GM12878 (cell line): ENCODE measurements at regions not wholly inside any gene's neighbourhood (a gene's known extent, or its start where the extent isn't known, plus 50 kb on each side); places are given as distances from the start of the nearest gene placed in this dataset.

ENCODE experiments used
- ATAC-seq: fragments of 200-7000 bp; cut with Tn5 transposase; 3 replicates; pipeline ENCODE4 v1.9.1; 2020; ENCODE audit warnings: mild to moderate bottlenecking, moderate library complexity
- BruUV-seq: library from RNA; stranded (reverse); fragments of 400-500 nt; replicated peaks from 2 replicates; lab custom pipeline; 2021; lab: Mats Ljungman, UMichigan
- CTCF ChIA-PET: fragments of 300-600 bp; sonication (Branson Sonifier 250); formaldehyde crosslinking; extraction: SDS; loops from one replicate; lab custom pipeline; 2021; ENCODE audit warnings: inconsistent platforms; lab: Yijun Ruan, JAX
- POLR2A ChIA-PET: fragments of 350-600 bp; formaldehyde crosslinking; extraction: SDS; loops from one replicate; lab custom pipeline; 2021; ENCODE audit warnings: inconsistent platforms; lab: Charles Lee
- RAD21 ChIA-PET: fragments of 300-600 bp; sonication (Branson Sonifier 250); formaldehyde crosslinking; loops from one replicate; lab custom pipeline; 2023; ENCODE audit warnings: antibody characterized with exemption; ENCODE audit not compliant: unreplicated experiment; lab: Charles Lee
- SMC1A ChIA-PET: fragments of 300-600 bp; sonication (Branson Sonifier 250); formaldehyde crosslinking; loops from one replicate; lab custom pipeline; 2023; ENCODE audit not compliant: unreplicated experiment, uncharacterized antibody; lab: Charles Lee
- DNase-seq: peaks from one replicate; pipeline ENCODE4 v3.0.0-alpha.2; 2011; ENCODE audit warnings: low read depth, low spot score
- FAIRE-seq: peaks from 3 replicates; lab custom pipeline; 2011; peaks lifted over from hg19 to GRCh38; lab: Jason Lieb, UNC
- H2AFZ ChIP-seq: 2 replicates; pipeline ENCODE4 v1.6.0; 2011; ENCODE audit warnings: low read depth, low read length, control low read depth; ENCODE audit not compliant: control insufficient read depth
- H3K27ac ChIP-seq: 2 replicates; pipeline ENCODE4 v1.5.1; 2011; ENCODE audit warnings: control low read depth; ENCODE audit not compliant: control insufficient read depth, insufficient read depth
- H3K27me3 ChIP-seq, 2 experiments: replicated peaks in 1 of 2; 2 replicates each; pipeline versions ENCODE4 v1.6.0 to v1.6.1; 2011; ENCODE audit warnings: low read length in 1 of 2; ENCODE audit not compliant: control insufficient read depth in 2 of 2, insufficient read depth in 2 of 2
- H3K36me3 ChIP-seq, 2 experiments: 2 replicates each; pipeline ENCODE4 v1.5.1; 2011; ENCODE audit warnings: low read length in 1 of 2; ENCODE audit not compliant: control insufficient read depth in 2 of 2, insufficient read depth in 2 of 2
- H3K4me1 ChIP-seq: 2 replicates; pipeline ENCODE4 v1.6.1; 2011; ENCODE audit warnings: mild to moderate bottlenecking, low read length, moderate library complexity, mixed read lengths; ENCODE audit not compliant: control insufficient read depth, insufficient read depth
- H3K4me2 ChIP-seq: 2 replicates; pipeline ENCODE4 v1.6.0; 2011; ENCODE audit warnings: control low read depth; ENCODE audit not compliant: control insufficient read depth, insufficient read depth
- H3K4me3 ChIP-seq: fragments of 200-600 bp; sonication (generic); 2 replicates; pipeline ENCODE4 v1.5.1; 2016
- H3K79me2 ChIP-seq: 2 replicates; pipeline ENCODE4 v1.6.0; 2011; ENCODE audit warnings: low read length; ENCODE audit not compliant: control insufficient read depth, insufficient read depth
- H3K9ac ChIP-seq: 2 replicates; pipeline ENCODE4 v1.8.0; 2011; ENCODE audit warnings: low read length, control low read depth, mixed read lengths; ENCODE audit not compliant: control insufficient read depth, insufficient read depth
- H3K9me3 ChIP-seq: replicated peaks from 3 replicates; pipeline ENCODE4 v1.5.1; 2011; ENCODE audit warnings: mild to moderate bottlenecking, low read length; ENCODE audit not compliant: control insufficient read depth, insufficient read depth
- H4K20me1 ChIP-seq: 2 replicates; pipeline ENCODE4 v1.6.0; 2011; ENCODE audit not compliant: control insufficient read depth, insufficient read depth
- EED ChIP-seq: sonication (generic); IDR thresholded peaks from 2 replicates; pipeline ENCODE4 v1.6.1; 2016; ENCODE audit warnings: antibody characterized with exemption, low read depth
- EGR1 ChIP-seq, 2 experiments: IDR thresholded peaks; 1 replicate in 1 of 2; 2 replicates in 1 of 2; pipeline ENCODE4 v1.6.1; 2011 to 2012; ENCODE audit warnings: low read depth in 2 of 2, low read length in 2 of 2, borderline replicate concordance in 1 of 2, mild to moderate bottlenecking in 1 of 2, moderate library complexity in 1 of 2
- ESRRA ChIP-seq: IDR thresholded peaks from 2 replicates; pipeline ENCODE4 v1.6.1; 2012; ENCODE audit warnings: mild to moderate bottlenecking, low read length, improper control_type of control experiment
- IKZF2 ChIP-seq, 2 experiments: fragments of 450-650 bp; IDR thresholded peaks; 2 replicates each; pipeline ENCODE4 v1.6.1; 2017; ENCODE audit warnings: mild to moderate bottlenecking in 2 of 2, moderate library complexity in 2 of 2
- PAX8 ChIP-seq: fragments of 450-650 bp; IDR thresholded peaks from 2 replicates; pipeline ENCODE4 v1.6.1; 2017; ENCODE audit warnings: mild to moderate bottlenecking, moderate library complexity
- WGBS: methylation state at CpG from one replicate; pipeline ENCODE4 v1.1.6; 2016; ENCODE audit warnings: low lambda C conversion rate; ENCODE audit not compliant: insufficient replicate concordance, insufficient coverage; ENCODE audit errors: missing lambda C conversion rate; 5-methylcytosine and 5-hydroxymethylcytosine counted together
- in situ Hi-C: fragments of 300-500 bp; cut with MboI; formaldehyde crosslinking; loops from 9 replicates; pipeline ENCODE4 v1.14.3; 2018; ENCODE audit warnings: mixed read lengths
- intact Hi-C: fragments of 100-400 bp; cut with micrococcal nuclease; formaldehyde crosslinking; loops from one replicate; pipeline ENCODE4 v1.14.2; 2022; ENCODE audit not compliant: unreplicated experiment
- TF ChIP-seq, protein P1 (sequence below): IDR thresholded peaks from 2 replicates; pipeline ENCODE4 v1.6.1; 2012; ENCODE audit warnings: mild to moderate bottlenecking, low read depth, low read length
- TF ChIP-seq, protein P2 (sequence below): fragments of 150-350 bp; IDR thresholded peaks from 2 replicates; pipeline ENCODE4 v1.6.1; 2014; ENCODE audit warnings: mild to moderate bottlenecking, low read depth, low read length
- TF ChIP-seq, protein P3 (sequence below): fragments of 450-650 bp; IDR thresholded peaks from 2 replicates; pipeline ENCODE4 v1.6.1; 2017; ENCODE audit warnings: mild to moderate bottlenecking, moderate library complexity
- TF ChIP-seq, protein P4 (sequence below): fragments of 450-650 bp; IDR thresholded peaks from 2 replicates; pipeline ENCODE4 v1.6.1; 2016; ENCODE audit warnings: mild to moderate bottlenecking
- TF ChIP-seq, protein P5 (sequence below): fragments of 450-650 bp; formaldehyde crosslinking; IDR thresholded peaks from 2 replicates; pipeline ENCODE4 v1.4.0; 2022; ENCODE audit warnings: mild to moderate bottlenecking, moderate library complexity

DNA sequence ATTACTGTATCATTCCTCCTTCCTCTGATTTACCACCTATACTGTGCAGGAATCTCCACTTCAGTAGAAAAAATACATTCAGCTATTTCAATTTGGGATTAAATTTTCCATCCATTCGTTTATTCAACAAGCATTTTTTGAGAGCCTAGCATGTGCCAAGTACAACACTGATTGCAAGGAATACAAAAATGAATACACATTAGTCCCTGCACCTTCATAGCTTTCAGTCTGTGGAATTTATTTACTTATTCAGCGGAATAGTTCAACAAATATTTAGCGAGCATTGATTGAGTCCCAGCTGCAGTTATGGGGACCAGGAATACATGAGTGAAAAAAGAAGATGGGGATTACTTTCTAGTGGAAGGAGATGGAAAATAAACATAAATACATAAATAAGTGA lies 606.8 kb upstream of the TBL1XR1 start:
- RAD21 ChIA-PET, result no interaction called here
- DNase-seq (no peak), ATAC-seq (no peak), FAIRE-seq (no peak)
- POLR2A ChIA-PET, result no interaction called here
- no peak for TF ChIP-seq EED
- no peak for TF ChIP-seq IKZF2 (IDR thresholded peaks at IDR 0.05)
- TF ChIP-seq, protein P1, sequence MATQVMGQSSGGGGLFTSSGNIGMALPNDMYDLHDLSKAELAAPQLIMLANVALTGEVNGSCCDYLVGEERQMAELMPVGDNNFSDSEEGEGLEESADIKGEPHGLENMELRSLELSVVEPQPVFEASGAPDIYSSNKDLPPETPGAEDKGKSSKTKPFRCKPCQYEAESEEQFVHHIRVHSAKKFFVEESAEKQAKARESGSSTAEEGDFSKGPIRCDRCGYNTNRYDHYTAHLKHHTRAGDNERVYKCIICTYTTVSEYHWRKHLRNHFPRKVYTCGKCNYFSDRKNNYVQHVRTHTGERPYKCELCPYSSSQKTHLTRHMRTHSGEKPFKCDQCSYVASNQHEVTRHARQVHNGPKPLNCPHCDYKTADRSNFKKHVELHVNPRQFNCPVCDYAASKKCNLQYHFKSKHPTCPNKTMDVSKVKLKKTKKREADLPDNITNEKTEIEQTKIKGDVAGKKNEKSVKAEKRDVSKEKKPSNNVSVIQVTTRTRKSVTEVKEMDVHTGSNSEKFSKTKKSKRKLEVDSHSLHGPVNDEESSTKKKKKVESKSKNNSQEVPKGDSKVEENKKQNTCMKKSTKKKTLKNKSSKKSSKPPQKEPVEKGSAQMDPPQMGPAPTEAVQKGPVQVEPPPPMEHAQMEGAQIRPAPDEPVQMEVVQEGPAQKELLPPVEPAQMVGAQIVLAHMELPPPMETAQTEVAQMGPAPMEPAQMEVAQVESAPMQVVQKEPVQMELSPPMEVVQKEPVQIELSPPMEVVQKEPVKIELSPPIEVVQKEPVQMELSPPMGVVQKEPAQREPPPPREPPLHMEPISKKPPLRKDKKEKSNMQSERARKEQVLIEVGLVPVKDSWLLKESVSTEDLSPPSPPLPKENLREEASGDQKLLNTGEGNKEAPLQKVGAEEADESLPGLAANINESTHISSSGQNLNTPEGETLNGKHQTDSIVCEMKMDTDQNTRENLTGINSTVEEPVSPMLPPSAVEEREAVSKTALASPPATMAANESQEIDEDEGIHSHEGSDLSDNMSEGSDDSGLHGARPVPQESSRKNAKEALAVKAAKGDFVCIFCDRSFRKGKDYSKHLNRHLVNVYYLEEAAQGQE, result no peak
- TF ChIP-seq, protein P2, sequence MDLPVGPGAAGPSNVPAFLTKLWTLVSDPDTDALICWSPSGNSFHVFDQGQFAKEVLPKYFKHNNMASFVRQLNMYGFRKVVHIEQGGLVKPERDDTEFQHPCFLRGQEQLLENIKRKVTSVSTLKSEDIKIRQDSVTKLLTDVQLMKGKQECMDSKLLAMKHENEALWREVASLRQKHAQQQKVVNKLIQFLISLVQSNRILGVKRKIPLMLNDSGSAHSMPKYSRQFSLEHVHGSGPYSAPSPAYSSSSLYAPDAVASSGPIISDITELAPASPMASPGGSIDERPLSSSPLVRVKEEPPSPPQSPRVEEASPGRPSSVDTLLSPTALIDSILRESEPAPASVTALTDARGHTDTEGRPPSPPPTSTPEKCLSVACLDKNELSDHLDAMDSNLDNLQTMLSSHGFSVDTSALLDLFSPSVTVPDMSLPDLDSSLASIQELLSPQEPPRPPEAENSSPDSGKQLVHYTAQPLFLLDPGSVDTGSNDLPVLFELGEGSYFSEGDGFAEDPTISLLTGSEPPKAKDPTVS, result no peak
- TF ChIP-seq, protein P3, sequence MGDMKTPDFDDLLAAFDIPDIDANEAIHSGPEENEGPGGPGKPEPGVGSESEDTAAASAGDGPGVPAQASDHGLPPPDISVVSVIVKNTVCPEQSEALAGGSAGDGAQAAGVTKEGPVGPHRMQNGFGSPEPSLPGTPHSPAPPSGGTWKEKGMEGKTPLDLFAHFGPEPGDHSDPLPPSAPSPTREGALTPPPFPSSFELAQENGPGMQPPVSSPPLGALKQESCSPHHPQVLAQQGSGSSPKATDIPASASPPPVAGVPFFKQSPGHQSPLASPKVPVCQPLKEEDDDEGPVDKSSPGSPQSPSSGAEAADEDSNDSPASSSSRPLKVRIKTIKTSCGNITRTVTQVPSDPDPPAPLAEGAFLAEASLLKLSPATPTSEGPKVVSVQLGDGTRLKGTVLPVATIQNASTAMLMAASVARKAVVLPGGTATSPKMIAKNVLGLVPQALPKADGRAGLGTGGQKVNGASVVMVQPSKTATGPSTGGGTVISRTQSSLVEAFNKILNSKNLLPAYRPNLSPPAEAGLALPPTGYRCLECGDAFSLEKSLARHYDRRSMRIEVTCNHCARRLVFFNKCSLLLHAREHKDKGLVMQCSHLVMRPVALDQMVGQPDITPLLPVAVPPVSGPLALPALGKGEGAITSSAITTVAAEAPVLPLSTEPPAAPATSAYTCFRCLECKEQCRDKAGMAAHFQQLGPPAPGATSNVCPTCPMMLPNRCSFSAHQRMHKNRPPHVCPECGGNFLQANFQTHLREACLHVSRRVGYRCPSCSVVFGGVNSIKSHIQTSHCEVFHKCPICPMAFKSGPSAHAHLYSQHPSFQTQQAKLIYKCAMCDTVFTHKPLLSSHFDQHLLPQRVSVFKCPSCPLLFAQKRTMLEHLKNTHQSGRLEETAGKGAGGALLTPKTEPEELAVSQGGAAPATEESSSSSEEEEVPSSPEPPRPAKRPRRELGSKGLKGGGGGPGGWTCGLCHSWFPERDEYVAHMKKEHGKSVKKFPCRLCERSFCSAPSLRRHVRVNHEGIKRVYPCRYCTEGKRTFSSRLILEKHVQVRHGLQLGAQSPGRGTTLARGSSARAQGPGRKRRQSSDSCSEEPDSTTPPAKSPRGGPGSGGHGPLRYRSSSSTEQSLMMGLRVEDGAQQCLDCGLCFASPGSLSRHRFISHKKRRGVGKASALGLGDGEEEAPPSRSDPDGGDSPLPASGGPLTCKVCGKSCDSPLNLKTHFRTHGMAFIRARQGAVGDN, result no peak
- TF ChIP-seq PAX8, result no peak
- TF ChIP-seq, protein P4, sequence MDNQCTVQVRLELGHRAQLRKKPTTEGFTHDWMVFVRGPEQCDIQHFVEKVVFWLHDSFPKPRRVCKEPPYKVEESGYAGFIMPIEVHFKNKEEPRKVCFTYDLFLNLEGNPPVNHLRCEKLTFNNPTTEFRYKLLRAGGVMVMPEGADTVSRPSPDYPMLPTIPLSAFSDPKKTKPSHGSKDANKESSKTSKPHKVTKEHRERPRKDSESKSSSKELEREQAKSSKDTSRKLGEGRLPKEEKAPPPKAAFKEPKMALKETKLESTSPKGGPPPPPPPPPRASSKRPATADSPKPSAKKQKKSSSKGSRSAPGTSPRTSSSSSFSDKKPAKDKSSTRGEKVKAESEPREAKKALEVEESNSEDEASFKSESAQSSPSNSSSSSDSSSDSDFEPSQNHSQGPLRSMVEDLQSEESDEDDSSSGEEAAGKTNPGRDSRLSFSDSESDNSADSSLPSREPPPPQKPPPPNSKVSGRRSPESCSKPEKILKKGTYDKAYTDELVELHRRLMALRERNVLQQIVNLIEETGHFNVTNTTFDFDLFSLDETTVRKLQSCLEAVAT, result no peak
- TF ChIP-seq, protein P5, sequence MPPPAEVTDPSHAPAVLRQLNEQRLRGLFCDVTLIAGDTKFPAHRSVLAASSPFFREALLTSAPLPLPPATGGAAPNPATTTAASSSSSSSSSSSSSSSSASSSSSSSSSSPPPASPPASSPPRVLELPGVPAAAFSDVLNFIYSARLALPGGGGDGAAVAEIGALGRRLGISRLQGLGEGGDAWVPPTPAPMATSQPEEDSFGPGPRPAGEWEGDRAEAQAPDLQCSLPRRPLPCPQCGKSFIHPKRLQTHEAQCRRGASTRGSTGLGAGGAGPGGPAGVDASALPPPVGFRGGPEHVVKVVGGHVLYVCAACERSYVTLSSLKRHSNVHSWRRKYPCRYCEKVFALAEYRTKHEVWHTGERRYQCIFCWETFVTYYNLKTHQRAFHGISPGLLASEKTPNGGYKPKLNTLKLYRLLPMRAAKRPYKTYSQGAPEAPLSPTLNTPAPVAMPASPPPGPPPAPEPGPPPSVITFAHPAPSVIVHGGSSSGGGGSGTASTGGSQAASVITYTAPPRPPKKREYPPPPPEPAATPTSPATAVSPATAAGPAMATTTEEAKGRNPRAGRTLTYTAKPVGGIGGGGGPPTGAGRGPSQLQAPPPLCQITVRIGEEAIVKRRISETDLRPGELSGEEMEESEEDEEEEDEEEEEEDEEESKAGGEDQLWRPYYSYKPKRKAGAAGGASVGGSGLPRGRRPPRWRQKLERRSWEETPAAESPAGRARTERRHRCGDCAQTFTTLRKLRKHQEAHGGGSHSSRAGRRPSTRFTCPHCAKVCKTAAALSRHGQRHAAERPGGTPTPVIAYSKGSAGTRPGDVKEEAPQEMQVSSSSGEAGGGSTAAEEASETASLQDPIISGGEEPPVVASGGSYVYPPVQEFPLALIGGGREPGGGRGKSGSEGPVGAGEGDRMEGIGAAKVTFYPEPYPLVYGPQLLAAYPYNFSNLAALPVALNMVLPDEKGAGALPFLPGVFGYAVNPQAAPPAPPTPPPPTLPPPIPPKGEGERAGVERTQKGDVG, result no peak
- no peak for TF ChIP-seq EGR1 (IDR thresholded peaks at IDR 0.05; ENCODE audit: borderline replicate concordance in 1 of 2, low read depth in 2 of 2, low read length in 2 of 2)
- TF ChIP-seq ESRRA, result no peak
- in situ Hi-C loops, result no loop called here
- Histone ChIP-seq H3K79me2 (no peaks in the 10 kb centered on the region), H2AFZ (no peak overlapping the region), H3K27me3 (no peaks in the 10 kb centered on the region), H3K27ac (no peak overlapping the region), H3K36me3 (no peaks in the 10 kb centered on the region), H3K4me1 (no peaks in the 10 kb centered on the region), H3K9ac (no peak overlapping the region), H3K4me3 (no peak overlapping the region), H3K9me3 (no peaks in the 10 kb centered on the region), H3K4me2 (no peak overlapping the region), H4K20me1 (no peaks in the 10 kb centered on the region)
- no TSS peak for BruUV-seq
- intact Hi-C loops, result no loop called here
- SMC1A ChIA-PET, result no interaction called here
- CTCF ChIA-PET, result no interaction called here
- WGBS, result 32% methylated on average over 3 of the region's 3 CpGs
